Ovary (tissue), 7 donors: ENCODE measurements at regions not wholly inside any gene's neighbourhood (a gene's known extent, or its start where the extent isn't known, plus 50 kb on each side); places are given as distances from the start of the nearest gene placed in this dataset.
A peak's percentile ranks its signal among the peaks of the same experiment; 100 is the strongest.

Experiments
- DNase-seq, 5 donors: peaks; one replicate each; pipeline ENCODE4 v3.0.0-alpha.2; 2019 to 2020
- H3K27ac ChIP-seq, 2 donors: fragments of 200-600 bp; one replicate each; pipeline versions ENCODE4 v1.5.1 to v1.8.0; 2019 to 2022
- H3K27me3 ChIP-seq: fragments of 200-600 bp; one replicate; pipeline ENCODE4 v1.8.0; 2022
- H3K36me3 ChIP-seq: fragments of 200-600 bp; sonication (generic); one replicate; pipeline ENCODE4 v1.5.1; 2019
- H3K4me1 ChIP-seq: one replicate; pipeline ENCODE4 v1.8.1; 2013; ENCODE audit warnings: mild to moderate bottlenecking, moderate library complexity; ENCODE audit not compliant: insufficient read depth
- H3K4me3 ChIP-seq: fragments of 200-600 bp; sonication (generic); one replicate; pipeline ENCODE4 v1.5.1; 2017
- H3K9me3 ChIP-seq, 2 donors: fragments of 200-600 bp in 1 of 2; sonication (generic) in 1 of 2; one replicate each; pipeline versions ENCODE4 v1.5.1 to v1.8.1; 2013 to 2019; ENCODE audit warnings: mild to moderate bottlenecking in 1 of 2, moderate library complexity in 1 of 2
- EP300 ChIP-seq: sonication (generic); formaldehyde crosslinking; IDR thresholded peaks from one replicate; pipeline ENCODE4 v1.6.1; 2017; ENCODE audit warnings: antibody characterized with exemption
- POLR2A ChIP-seq: fragments of 450-650 bp; IDR thresholded peaks from one replicate; pipeline ENCODE4 v1.6.1; 2017; ENCODE audit warnings: antibody characterized with exemption, mild to moderate bottlenecking, moderate library complexity
- WGBS, 3 donors: extraction: QIAGEN DNeasy Blood & Tissue Kit in 1 of 3; methylation state at CpG; one replicate each; pipeline versions ENCODE4 v1.1.5 to v1.1.7; 2013 to 2017; 5-methylcytosine and 5-hydroxymethylcytosine counted together
- intact Hi-C, 4 donors: fragments of 100-400 bp; cut with DNase I; formaldehyde crosslinking; loops; one replicate each; pipeline versions ENCODE4 v1.11.0 to v1.15.1; 2022 to 2023
- TF ChIP-seq, protein P1 (sequence below), 3 donors: fragments of 450-650 bp in 2 of 3; fragments of 200-600 bp in 1 of 3; IDR thresholded peaks; one replicate each; pipeline versions ENCODE4 v1.5.1 to v1.8.0; 2016 to 2022; ENCODE audit warnings: antibody characterized with exemption in 3 of 3, mild to moderate bottlenecking in 1 of 3
- donor health status: DM: no; HTN: no; CAD: no; lungs with moderate emphysema.
- donor health status: DM: no; HTN: no; CAD: no.
- donor health status: Bipolar disorder and iron deficiency.
- donor health status: DM: no; HTN: no; CAD: no.
- donor health status: DM: yes; HTN: yes; CAD: no.

DNA sequence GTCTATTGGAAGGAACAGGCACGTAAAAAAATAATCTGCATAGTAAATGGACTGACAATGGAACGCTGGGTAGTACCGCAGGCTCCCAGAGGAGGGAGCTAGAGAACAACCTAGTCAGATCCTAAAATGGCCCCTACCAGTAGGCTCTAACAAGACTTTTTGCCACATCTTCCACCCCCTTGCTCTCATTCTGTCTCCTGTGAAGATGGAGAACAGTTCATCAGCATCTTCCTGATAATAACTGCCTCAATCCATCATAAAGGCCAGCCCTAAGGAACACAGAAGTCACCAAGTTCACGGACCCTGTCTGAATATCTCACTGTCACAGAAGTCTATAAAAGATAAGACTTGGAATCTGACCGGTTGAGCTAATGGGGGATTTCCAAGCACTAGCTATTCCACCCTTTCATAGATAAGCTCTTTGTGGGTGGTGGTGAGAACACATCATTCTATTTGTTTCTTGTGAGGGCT, 133.4 kb downstream of the SLC1A3 start:
- H3K27ac ChIP-seq: no peak overlapping the region
- no peaks in the 10 kb centered on the region for H3K9me3 ChIP-seq
- H3K27me3 ChIP-seq: no peaks in the 10 kb centered on the region
- H3K36me3 ChIP-seq: no peaks in the 10 kb centered on the region
- H3K4me1 ChIP-seq: no peaks in the 10 kb centered on the region
- no peak for TF ChIP-seq EP300
- TF ChIP-seq, protein P1, sequence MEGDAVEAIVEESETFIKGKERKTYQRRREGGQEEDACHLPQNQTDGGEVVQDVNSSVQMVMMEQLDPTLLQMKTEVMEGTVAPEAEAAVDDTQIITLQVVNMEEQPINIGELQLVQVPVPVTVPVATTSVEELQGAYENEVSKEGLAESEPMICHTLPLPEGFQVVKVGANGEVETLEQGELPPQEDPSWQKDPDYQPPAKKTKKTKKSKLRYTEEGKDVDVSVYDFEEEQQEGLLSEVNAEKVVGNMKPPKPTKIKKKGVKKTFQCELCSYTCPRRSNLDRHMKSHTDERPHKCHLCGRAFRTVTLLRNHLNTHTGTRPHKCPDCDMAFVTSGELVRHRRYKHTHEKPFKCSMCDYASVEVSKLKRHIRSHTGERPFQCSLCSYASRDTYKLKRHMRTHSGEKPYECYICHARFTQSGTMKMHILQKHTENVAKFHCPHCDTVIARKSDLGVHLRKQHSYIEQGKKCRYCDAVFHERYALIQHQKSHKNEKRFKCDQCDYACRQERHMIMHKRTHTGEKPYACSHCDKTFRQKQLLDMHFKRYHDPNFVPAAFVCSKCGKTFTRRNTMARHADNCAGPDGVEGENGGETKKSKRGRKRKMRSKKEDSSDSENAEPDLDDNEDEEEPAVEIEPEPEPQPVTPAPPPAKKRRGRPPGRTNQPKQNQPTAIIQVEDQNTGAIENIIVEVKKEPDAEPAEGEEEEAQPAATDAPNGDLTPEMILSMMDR (IDR thresholded peaks at IDR 0.05): peak in 1 of 3 donors; percentile 24
- no peak for TF ChIP-seq POLR2A
- DNase-seq: peak; percentile 15 to 65 (median 39)
- H3K4me3 ChIP-seq: no peak overlapping the region
- intact Hi-C loops: loop anchor here in 3 of 4 donors (5.0 to 10.0 kb wide), 4 partner anchors 135 to 265 kb away; partner anchors contain the start of gene NIPBL (in 1 of the 3)
- WGBS, 3 donors: 19 to 29% (median 21%) methylated on average over 5 of the region's 5 CpGs

DNA sequence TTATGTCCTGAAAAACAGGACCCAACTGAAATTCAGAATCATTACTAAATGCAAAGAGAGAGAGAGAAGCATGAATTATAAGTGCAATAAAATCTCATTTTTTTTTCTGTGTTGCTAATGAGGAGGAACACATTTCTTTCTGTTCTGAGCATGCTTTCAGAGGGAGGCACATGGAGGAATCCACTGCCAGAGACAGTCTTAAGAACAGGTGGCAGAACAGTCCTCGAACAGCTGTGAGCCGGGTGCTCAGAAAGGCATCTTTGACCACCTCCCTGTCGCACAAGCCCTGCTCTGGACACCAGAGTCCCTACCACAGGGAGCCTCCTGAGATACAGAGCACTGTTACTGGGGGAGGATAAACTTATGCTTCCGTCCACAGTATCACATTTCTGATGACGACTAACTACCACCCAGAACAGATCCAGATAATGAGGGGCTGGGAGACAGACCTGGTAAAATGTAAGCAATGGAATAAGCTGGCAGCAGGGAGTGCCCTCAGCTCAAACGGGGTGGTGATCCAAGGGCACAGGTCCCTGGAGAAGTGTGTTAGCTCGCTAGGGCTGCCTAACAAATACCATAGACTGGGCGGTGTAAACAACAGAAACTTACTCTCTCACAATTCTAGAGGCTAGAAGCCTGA, 134.0 kb downstream of the SLC1A3 start:
- intact Hi-C loops: loop anchor here in 2 of 4 donors (10.0 kb wide), 3 partner anchors 134 to 264 kb away; partner anchors contain the start of gene NIPBL (in 1 of the 2)
- H3K4me3 ChIP-seq: no peak overlapping the region
- 55 to 64% (median 63%) methylated on average over 8 of the region's 8 CpGs for WGBS, 3 donors
- TF ChIP-seq, protein P1 (IDR thresholded peaks at IDR 0.05): no peak
- no peak for TF ChIP-seq EP300
- TF ChIP-seq POLR2A: no peak
- no peaks in the 10 kb centered on the region for H3K9me3 ChIP-seq
- no peak overlapping the region for H3K27ac ChIP-seq
- H3K36me3 ChIP-seq: no peaks in the 10 kb centered on the region
- H3K27me3 ChIP-seq: no peaks in the 10 kb centered on the region
- no peak for DNase-seq
- no peaks in the 10 kb centered on the region for H3K4me1 ChIP-seq

DNA sequence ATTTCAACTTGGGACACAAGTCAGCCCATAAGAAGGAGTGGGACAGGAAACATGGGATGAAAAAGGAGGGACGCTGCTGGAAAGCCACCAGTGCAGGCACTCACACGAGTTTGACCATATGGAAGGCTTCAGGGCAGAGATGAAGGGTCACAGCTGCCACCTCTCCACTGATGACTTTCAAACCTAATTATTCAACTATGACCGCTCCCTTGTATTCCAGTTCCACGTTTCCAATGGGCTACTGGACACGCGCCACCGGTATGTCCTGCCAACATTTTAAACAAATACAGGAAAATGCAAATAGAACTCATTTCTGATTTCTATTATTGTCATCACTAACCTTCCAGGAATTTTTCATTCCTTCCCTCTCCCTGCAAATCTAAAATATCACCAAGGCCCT, 134.7 kb downstream of the SLC1A3 start:
- DNase-seq: no peak
- TF ChIP-seq, protein P1 (IDR thresholded peaks at IDR 0.05): no peak
- TF ChIP-seq POLR2A (no peak), EP300 (no peak)
- Histone ChIP-seq H3K27me3 (no peaks in the 10 kb centered on the region), H3K4me1 (peaks cover 3% of the 10 kb centered on the region), H3K36me3 (no peaks in the 10 kb centered on the region), H3K4me3 (no peak overlapping the region), H3K27ac (no peak overlapping the region), H3K9me3 (no peaks in the 10 kb centered on the region)
- WGBS, 3 donors: 46 to 57% (median 53%) methylated on average over 7 of the region's 7 CpGs
- intact Hi-C loops: loop anchor here in 2 of 4 donors (10.0 kb wide), 3 partner anchors 134 to 264 kb away; partner anchors contain the start of gene NIPBL (in 1 of the 2)

DNA sequence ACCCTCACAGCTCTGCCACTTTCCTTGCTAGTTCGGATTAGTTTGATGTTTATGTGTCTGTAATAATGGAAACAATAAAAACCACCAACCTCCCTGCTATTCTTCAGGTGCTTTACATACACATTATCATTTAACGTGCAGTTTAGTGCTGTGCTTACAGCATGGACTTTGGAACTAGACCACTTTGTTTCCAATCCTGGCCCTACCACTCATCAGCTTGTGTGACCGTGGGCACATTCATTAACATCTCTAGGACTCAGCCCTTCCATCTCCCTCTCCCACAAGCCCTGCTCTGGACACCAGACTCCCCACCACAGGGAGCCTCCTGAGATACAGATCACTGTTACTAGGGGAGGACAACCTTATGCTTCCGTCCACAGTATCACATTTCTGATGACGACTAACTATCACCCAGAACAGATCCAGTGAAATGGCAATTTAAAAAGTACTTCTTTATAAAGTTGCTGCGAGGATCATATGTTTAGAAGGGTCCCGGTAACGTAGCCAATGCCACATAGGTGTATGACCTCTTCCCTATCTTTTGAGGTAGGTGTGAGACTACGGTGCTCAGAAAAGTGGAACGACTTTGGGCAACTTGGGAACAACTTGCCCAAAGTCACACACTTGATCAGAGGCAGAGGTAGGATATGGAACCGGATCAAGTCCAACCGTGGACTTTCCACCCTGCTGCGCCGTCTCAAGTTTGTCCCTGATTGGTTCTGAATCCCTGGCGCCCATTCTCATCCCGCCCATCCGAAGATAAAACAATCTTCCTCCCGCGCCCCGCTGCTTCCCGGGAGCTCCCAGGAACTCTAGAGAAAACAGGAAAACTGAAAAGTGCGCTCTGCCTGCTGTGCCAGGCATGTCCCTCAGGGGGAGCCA, 132.4 kb upstream of the NIPBL start:
- Histone ChIP-seq H3K4me3 (peak overlapping the region; percentile 46), H3K36me3 (no peaks in the 10 kb centered on the region), H3K4me1 (peaks cover 3% of the 10 kb centered on the region), H3K27ac (peak overlapping the region; percentile 22 to 35), H3K27me3 (no peaks in the 10 kb centered on the region), H3K9me3 (no peaks in the 10 kb centered on the region)
- DNase-seq: peak; percentile 65 to 85 (median 70)
- TF ChIP-seq EP300: no peak
- TF ChIP-seq POLR2A: no peak
- TF ChIP-seq, protein P1 (IDR thresholded peaks at IDR 0.05): no peak
- intact Hi-C loops: loop anchor here in 2 of 4 donors (10.0 kb wide), 3 partner anchors 131 to 261 kb away; partner anchors contain the start of gene NIPBL (in 1 of the 2)
- 5 to 9% (median 7%) methylated on average over 22 of the region's 22 CpGs for WGBS, 3 donors
